ENCODE measurements at regions not wholly inside any gene's neighbourhood (a gene's known extent, or its start where the extent isn't known, plus 50 kb on each side); places are given as distances from the start of the nearest gene placed in this dataset.

DNA sequence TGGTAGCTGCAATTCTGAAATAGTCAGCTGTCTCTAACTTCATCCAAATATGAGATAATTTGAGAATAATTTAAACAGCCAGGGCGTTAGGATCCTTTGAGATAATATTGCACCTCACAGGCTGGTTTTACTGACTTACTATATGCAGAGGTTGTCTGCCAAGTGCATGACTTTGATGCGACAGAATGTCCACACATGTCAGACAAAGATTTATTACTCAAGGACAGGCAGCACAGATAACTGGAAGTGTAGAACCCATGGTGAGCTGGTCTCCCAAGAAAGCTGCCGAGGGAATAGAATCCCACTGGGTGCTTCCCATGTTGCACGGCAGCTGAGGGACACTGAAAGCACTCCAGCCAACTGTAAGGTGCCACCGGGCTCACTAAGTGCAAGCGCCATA lies 166.2 kb upstream of the GALNTL6 start:
- no peaks in the 10 kb centered on the region for H3K27me3 Mint-ChIP-seq
- no peaks in the 10 kb centered on the region for H3K36me3 Mint-ChIP-seq (ENCODE audit: insufficient read depth)
- H3K4me1 Mint-ChIP-seq (ENCODE audit: low read depth): peaks cover 9% of the 10 kb centered on the region
- no peak for DNase-seq (ENCODE audit: low spot score, unreplicated experiment)
- no peaks in the 10 kb centered on the region for H3K9me3 Mint-ChIP-seq (ENCODE audit: low read depth)
- H3K27ac Mint-ChIP-seq: no peak overlapping the region
- TF ChIP-seq, protein P1, sequence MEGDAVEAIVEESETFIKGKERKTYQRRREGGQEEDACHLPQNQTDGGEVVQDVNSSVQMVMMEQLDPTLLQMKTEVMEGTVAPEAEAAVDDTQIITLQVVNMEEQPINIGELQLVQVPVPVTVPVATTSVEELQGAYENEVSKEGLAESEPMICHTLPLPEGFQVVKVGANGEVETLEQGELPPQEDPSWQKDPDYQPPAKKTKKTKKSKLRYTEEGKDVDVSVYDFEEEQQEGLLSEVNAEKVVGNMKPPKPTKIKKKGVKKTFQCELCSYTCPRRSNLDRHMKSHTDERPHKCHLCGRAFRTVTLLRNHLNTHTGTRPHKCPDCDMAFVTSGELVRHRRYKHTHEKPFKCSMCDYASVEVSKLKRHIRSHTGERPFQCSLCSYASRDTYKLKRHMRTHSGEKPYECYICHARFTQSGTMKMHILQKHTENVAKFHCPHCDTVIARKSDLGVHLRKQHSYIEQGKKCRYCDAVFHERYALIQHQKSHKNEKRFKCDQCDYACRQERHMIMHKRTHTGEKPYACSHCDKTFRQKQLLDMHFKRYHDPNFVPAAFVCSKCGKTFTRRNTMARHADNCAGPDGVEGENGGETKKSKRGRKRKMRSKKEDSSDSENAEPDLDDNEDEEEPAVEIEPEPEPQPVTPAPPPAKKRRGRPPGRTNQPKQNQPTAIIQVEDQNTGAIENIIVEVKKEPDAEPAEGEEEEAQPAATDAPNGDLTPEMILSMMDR (IDR thresholded peaks at IDR 0.05; ENCODE audit: unreplicated experiment): no peak
- H3K4me3 Mint-ChIP-seq (ENCODE audit: low read depth): no peak overlapping the region

DNA sequence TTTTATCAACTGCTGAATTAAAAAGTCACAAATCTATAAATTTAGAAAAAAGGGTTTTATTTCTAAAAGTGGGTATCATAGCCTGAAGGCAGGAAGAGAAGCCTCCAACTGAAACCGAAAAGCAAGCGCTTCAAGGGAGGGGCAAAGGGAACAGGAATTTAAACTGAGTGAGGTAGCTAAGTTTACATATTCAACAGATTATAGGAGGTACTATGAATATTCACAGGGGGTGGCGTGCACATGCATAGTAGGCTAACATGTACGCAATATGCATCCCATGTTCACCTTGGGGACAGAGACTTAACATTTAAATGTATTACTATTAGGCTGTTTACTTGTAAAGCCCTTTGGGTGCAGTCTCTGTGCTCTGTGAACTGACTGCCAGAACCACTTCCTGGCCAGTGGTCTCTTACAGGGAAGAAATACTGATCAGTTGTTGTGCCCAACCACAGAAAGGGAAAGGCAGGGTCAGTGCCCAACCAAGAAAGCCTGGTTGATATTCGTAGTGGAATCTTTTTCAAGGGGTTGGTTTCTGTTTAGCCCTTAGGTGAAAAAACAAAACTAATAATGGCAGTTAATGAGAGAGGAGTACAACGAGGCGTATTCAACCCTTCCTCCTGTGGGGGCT lies 168.7 kb upstream of the GALNTL6 start:
- no peak for DNase-seq (ENCODE audit: low spot score, unreplicated experiment)
- Mint-ChIP-seq H3K4me1 (ENCODE audit: low read depth) (peaks cover 11% of the 10 kb centered on the region), H3K27me3 (no peaks in the 10 kb centered on the region), H3K9me3 (ENCODE audit: low read depth) (no peaks in the 10 kb centered on the region), H3K4me3 (ENCODE audit: low read depth) (no peak overlapping the region), H3K36me3 (ENCODE audit: insufficient read depth) (no peaks in the 10 kb centered on the region), H3K27ac (no peak overlapping the region)
- TF ChIP-seq, protein P1 (IDR thresholded peaks at IDR 0.05; ENCODE audit: unreplicated experiment): no peak

DNA sequence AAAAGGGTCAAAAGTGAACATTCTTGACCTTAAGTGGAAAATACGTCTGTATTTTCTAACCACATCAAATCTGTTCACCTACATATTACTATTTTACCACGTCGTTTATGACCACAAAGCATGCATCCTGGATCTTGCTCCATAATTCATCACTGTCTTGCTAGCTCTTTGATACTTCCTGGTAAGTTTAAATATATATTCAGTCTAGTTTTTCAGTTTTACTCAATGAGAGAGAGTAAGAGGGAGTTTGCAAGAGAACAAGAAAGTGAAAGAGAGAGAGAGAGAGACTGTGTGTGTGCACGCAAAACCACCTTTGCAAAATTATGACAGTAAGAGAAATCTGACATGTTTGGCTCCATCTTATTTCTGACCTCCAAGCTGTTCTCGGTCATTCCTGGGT lies 173.7 kb upstream of the GALNTL6 start:
- Mint-ChIP-seq H3K9me3 (ENCODE audit: low read depth) (no peaks in the 10 kb centered on the region), H3K27me3 (no peaks in the 10 kb centered on the region), H3K4me1 (ENCODE audit: low read depth) (peaks cover 15% of the 10 kb centered on the region), H3K36me3 (ENCODE audit: insufficient read depth) (no peaks in the 10 kb centered on the region), H3K4me3 (ENCODE audit: low read depth) (no peak overlapping the region), H3K27ac (no peak overlapping the region)
- TF ChIP-seq, protein P1 (IDR thresholded peaks at IDR 0.05; ENCODE audit: unreplicated experiment): no peak
- no peak for DNase-seq (ENCODE audit: low spot score, unreplicated experiment)

DNA sequence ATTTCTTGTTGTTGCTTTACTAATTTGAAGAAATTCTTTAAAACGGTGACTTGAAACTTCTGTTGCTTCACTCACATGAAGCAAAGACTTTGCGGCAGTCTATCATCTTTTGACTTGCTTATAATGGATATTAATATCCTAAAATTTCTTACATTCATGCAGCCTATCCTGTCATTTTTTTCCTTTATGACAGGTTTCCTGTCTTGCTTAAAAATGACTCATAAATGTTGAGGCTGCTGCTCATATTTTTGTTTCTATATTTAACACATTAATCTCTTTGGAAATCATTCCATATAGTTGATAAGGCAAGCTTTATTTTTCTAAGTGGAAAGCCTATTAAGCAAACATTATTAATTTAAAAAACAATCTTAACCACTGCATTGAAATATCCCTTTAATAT lies 176.6 kb upstream of the GALNTL6 start:
- H3K9me3 Mint-ChIP-seq (ENCODE audit: low read depth): peaks cover 6% of the 10 kb centered on the region
- no peak overlapping the region for H3K4me3 Mint-ChIP-seq (ENCODE audit: low read depth)
- no peak for DNase-seq (ENCODE audit: low spot score, unreplicated experiment)
- no peak overlapping the region for H3K27ac Mint-ChIP-seq
- H3K36me3 Mint-ChIP-seq (ENCODE audit: insufficient read depth): no peaks in the 10 kb centered on the region
- peaks cover 4% of the 10 kb centered on the region for H3K4me1 Mint-ChIP-seq (ENCODE audit: low read depth)
- no peaks in the 10 kb centered on the region for H3K27me3 Mint-ChIP-seq
- TF ChIP-seq, protein P1 (IDR thresholded peaks at IDR 0.05; ENCODE audit: unreplicated experiment): no peak

DNA sequence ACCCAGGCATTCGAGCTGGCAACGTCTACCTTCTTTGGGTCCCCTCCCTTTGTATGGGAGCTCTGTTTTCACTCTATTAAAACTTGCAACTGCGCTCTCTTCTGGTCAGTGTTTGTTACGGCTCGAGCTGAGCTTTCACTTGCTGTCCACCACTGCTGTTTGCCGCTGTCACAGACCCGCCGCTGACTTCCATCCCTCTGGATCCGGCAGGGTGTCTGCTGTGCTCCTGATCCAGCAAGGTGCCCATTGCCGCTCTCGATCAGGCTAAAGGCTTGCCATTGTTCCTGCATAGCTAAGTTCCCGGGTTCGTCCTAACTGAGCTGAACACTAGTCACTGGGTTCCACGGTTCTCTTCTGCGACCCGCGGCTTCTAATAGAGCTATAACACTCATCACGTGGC lies 183.5 kb upstream of the GALNTL6 start:
- H3K27me3 Mint-ChIP-seq: no peaks in the 10 kb centered on the region
- TF ChIP-seq, protein P1 (IDR thresholded peaks at IDR 0.05; ENCODE audit: unreplicated experiment): no peak

More for the DNA sequence above, 183.5 kb upstream of the GALNTL6 start:
- no peaks in the 10 kb centered on the region for H3K36me3 Mint-ChIP-seq (ENCODE audit: insufficient read depth)
- no peak overlapping the region for H3K27ac Mint-ChIP-seq
- H3K4me3 Mint-ChIP-seq (ENCODE audit: low read depth): no peak overlapping the region
- no peaks in the 10 kb centered on the region for H3K4me1 Mint-ChIP-seq (ENCODE audit: low read depth)
- no peak for DNase-seq (ENCODE audit: low spot score, unreplicated experiment)
- H3K9me3 Mint-ChIP-seq (ENCODE audit: low read depth): peaks cover 10% of the 10 kb centered on the region
